HTR-8/SVneo (cell line): ENCODE measurements at regions not wholly inside any gene's neighbourhood (a gene's known extent, or its start where the extent isn't known, plus 50 kb on each side); places are given as distances from the start of the nearest gene placed in this dataset.

Experiments used
- DNase-seq: peaks from one replicate; pipeline ENCODE4 v3.0.0; 2011; ENCODE audit warnings: low spot score, mixed read lengths; ENCODE audit not compliant: insufficient read length
- FAIRE-seq: peaks from 2 replicates; lab custom pipeline; 2011; peaks lifted over from hg19 to GRCh38; lab: Jason Lieb, UNC

DNA sequence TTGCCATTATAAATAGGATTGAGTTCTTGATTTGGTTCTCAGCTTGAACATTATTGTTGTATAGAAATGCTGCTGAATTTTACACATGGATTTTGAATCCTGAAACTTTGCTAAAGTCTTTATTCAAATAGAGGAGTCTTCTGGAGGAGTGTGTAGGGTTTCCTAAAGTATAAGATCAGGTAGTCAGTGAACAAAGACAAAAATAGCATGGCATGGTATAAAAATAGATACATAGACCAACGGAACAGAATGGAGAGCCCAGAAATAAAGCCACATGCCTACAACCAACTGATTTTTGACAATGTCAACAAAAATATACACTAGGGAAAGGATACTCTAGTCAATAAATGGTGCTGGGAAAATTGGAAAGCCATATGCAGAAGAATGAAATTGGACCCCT lies 740.1 kb downstream of the QKI start:
- DNase-seq (no peak), FAIRE-seq (no peak)

GRCh38 chr6:164152611-164153010 lies 738.1 kb downstream of the QKI start:
- DNase-seq (no peak), FAIRE-seq (no peak)

- DNase-seq, result no peak
- no peak for FAIRE-seq
These were observed 736.9 kb downstream of the QKI start for GRCh38 chr6:164151161-164152120.

DNA sequence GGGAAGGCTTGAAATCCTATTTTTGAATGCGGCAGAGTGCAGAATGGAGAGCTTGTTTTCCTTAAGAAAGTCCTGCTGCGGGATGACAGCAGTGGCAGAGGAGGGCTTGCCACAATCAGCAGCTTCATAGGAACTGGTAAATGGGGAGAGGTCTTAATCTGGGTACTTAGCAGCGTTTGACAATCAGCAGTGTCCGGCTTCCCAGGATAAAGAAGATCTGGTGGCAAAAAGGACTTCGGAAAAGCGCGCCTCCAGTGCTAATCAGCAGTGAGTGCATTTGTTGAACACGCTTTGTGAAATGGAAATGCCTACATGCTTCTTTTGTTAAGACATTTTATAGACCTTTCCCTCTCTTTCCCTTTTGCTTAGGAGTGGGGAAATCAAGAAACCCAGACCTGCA lies 735.7 kb downstream of the QKI start:
- no peak for FAIRE-seq

GRCh38 chr6:164148788-164149187 lies 734.3 kb downstream of the QKI start:
- DNase-seq (no peak), FAIRE-seq (no peak)

More for the DNA sequence above, 735.7 kb downstream of the QKI start:
- DNase-seq, result no peak

DNA sequence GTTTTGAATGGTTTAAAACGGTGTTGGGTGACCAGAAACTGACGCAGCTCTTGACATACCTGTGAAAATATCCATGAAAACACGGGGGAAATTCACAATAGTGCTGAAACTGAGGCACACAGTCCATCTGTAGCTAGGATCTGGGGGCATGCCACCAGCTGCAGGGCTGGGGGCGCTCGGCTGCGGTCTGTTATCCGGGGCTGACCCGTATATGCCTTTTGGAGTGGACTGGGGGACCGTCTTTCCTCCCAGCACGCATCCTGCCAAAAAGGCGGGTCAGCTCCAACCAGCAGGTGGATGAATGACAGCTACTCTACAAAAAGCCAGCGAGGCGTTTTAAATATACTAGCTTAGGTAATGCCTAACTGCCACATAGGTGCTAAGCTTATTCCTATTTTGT lies 729.8 kb downstream of the QKI start:
- FAIRE-seq, result no peak

GRCh38 chr6:164142322-164142721 lies 727.8 kb downstream of the QKI start:
- FAIRE-seq (no peak), DNase-seq (no peak)

More for the DNA sequence above, 729.8 kb downstream of the QKI start:
- DNase-seq, result no peak

GRCh38 chr6:164135511-164136132 lies 721.1 kb downstream of the QKI start:
- FAIRE-seq (no peak), DNase-seq (no peak)

- FAIRE-seq, result no peak
These were observed 718.6 kb downstream of the QKI start for GRCh38 chr6:164133095-164133494.

DNA sequence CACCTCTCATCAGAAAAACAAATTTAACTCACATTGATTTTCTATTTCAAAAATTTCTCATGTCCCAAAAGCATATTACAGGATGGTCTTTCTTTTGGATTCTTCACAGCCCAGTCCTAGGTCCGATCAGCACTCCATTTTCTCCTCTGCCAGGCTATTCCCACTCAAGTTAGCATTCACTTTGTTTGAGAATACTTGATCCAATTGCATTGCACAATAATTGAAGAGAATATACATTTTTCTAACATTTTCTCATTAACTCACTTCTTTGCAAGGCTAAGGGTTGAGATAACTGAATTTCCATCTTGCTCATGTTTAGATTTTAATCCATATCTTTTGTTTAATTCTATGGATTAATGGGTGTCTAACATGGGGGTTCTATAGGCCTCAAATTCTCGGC lies 716.1 kb downstream of the QKI start:
- no peak for FAIRE-seq
- DNase-seq, result no peak

More at GRCh38 chr6:164133095-164133494, 718.6 kb downstream of the QKI start:
- no peak for DNase-seq

DNA sequence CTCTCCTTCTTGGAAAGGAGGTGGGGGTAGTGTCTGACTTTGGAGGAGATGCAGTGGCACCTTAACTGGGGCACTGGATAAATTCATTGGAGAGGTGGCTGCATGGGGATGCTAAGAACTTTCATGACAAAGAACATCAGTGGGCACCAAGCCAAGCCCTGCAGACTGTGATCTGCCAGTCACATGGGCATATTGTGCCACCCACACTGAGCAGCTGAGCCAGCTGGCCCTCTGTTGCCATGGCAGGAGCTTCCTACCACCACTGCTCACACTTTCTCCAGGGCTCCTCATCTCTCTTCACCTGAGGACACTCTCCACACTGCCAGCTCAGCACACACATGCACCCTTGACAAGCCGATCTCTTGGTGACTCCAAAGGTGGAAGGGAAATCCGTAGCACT lies 715.6 kb downstream of the QKI start:
- FAIRE-seq (no peak), DNase-seq (no peak)

GRCh38 chr6:164129218-164129617 lies 714.7 kb downstream of the QKI start:
- FAIRE-seq (no peak), DNase-seq (no peak)

GRCh38 chr6:164128101-164128500 lies 713.6 kb downstream of the QKI start:
- no peak for DNase-seq
- no peak for FAIRE-seq

- FAIRE-seq, result no peak
- DNase-seq, result no peak
These were observed 710.5 kb downstream of the QKI start for GRCh38 chr6:164124986-164125385.

GRCh38 chr6:164124473-164124872 lies 710.0 kb downstream of the QKI start:
- FAIRE-seq (no peak), DNase-seq (no peak)

DNA sequence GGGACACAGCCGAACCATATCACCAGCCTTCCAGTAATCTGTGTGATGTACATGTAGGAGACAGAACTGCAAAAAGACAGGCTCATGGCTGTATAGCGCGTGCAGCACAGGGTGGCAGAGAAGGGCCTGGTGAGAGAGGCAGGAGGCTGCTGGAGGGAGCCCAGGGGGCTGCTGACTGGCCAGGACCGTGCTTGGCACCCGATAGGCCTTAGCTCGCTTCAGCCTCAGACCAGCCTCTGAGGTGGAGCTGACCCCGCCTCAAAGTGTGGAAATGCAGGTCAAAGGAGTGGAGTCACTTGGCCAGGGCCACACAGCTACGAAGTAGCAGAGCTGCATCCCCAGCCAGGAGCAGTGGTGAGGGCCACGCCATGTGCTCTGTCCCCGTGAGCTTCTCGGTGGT lies 707.6 kb downstream of the QKI start:
- DNase-seq (no peak), FAIRE-seq (no peak)

DNA sequence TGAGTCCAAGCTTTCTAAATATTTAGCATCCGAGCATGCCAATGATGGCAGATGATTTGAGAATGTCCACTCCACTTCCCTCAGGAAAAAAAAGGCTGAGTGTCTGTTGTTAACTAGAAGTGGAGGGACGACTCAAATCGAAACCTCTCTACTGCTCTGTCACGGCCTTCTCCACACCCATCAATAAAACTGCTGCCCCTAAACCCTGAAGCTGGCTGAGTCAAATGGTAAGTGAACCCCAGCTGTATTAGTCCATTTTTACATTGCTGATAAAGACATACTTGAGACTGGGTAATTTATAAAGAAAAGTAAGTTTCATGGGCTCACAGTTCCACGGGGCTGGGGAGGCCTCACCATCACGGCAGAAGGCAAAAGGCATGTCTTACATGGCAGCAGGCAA lies 707.0 kb downstream of the QKI start:
- no peak for FAIRE-seq
- DNase-seq, result no peak

- DNase-seq, result no peak
- no peak for FAIRE-seq
These were observed 700.1 kb downstream of the QKI start for GRCh38 chr6:164114651-164115050.

- DNase-seq (no peak), FAIRE-seq (no peak)
These were observed 699.5 kb downstream of the QKI start for GRCh38 chr6:164114051-164114450.

DNA sequence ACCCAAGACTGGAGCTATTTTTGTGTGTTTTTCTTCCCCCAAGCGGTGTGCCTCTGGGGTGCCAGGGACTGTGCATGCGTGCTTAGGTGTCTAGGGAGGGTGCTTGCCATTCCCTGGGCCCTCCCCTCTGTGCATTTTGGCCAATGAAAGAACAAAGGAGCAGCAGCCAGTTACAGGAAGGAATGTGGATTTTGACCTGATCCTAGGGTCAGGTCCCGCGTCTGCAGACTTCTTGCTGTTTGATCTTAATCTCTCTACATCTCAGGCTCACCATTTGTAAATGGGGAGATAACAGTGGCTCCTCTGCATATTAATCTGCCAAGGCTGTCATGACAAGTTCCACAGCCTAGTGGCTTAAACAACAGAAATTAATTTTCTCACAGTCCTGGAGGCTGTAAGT lies 699.1 kb downstream of the QKI start:
- FAIRE-seq (no peak), DNase-seq (no peak)

DNA sequence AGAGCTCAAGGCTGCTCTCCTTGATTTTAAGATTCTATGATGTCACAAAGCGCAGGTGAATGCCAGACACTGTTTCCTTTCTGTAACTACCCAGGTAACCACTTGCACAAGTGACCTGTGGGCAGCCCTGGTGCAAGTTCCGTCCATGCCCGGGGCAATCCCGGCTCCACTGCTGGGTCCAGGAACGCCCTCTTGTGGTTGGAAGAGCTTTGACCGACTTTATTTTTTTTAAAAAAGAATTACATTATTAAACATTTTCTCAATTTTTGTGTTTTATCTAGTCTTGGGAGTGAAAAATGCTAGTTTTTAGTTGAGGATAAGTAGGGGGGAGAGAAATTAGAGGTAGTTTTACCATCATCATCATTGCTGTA lies 695.2 kb downstream of the QKI start:
- no peak for DNase-seq
- FAIRE-seq, result no peak
